ENCODE measurements at regions not wholly inside any gene's neighbourhood (a gene's known extent, or its start where the extent isn't known, plus 50 kb on each side); places are given as distances from the start of the nearest gene placed in this dataset.

GRCh38 chr2:37472959-37473358 lies 128.5 kb downstream of the QPCT start:
- DNase-seq = peak; percentile 92

GRCh38 chr2:37476411-37476810 lies 132.0 kb downstream of the QPCT start:
- DNase-seq = no peak

GRCh38 chr2:37477921-37478320 lies 133.5 kb downstream of the QPCT start:
- DNase-seq = no peak

- DNase-seq = no peak
Observed at GRCh38 chr2:37481244-37481643, 136.8 kb downstream of the QPCT start.

- no peak for DNase-seq
Observed at GRCh38 chr2:37489041-37489456, 144.6 kb downstream of the QPCT start.

- DNase-seq = no peak
Observed at GRCh38 chr2:37489536-37489935, 145.1 kb downstream of the QPCT start.

- no peak for DNase-seq
Observed at GRCh38 chr2:37493425-37493824, 149.0 kb downstream of the QPCT start.

GRCh38 chr2:37499113-37499512 lies 154.7 kb downstream of the QPCT start:
- no peak for DNase-seq

- DNase-seq = no peak
Observed at GRCh38 chr2:37500031-37500430, 155.6 kb downstream of the QPCT start.

- DNase-seq = peak; percentile 12
Observed at GRCh38 chr2:37501113-37501512, 156.7 kb downstream of the QPCT start.

- DNase-seq = no peak
Observed at GRCh38 chr2:37506407-37507050, 162.1 kb downstream of the QPCT start.

- no peak for DNase-seq
Observed at GRCh38 chr2:37507051-37507410, 162.6 kb downstream of the QPCT start.

GRCh38 chr2:37507703-37508102 lies 163.3 kb downstream of the QPCT start:
- DNase-seq = no peak

GRCh38 chr2:37512971-37513370 lies 158.5 kb downstream of the CDC42EP3 start:
- DNase-seq = no peak

GRCh38 chr2:37523814-37524362 lies 147.6 kb downstream of the CDC42EP3 start:
- no peak for DNase-seq

- no peak for DNase-seq
Observed at GRCh38 chr2:37526323-37526722, 145.1 kb downstream of the CDC42EP3 start.

- DNase-seq = no peak
Observed at GRCh38 chr2:37526856-37527255, 144.6 kb downstream of the CDC42EP3 start.

GRCh38 chr2:37527361-37527760 lies 144.1 kb downstream of the CDC42EP3 start:
- DNase-seq = peak; percentile 89

- DNase-seq = no peak
Observed at GRCh38 chr2:37529830-37530415, 141.5 kb downstream of the CDC42EP3 start.

GRCh38 chr2:37532503-37532902 lies 138.9 kb downstream of the CDC42EP3 start:
- DNase-seq = no peak

GRCh38 chr2:37537316-37537715 lies 134.1 kb downstream of the CDC42EP3 start:
- no peak for DNase-seq

GRCh38 chr2:37541516-37541915 lies 129.9 kb downstream of the CDC42EP3 start:
- DNase-seq = no peak

GRCh38 chr2:37543999-37544557 lies 127.4 kb downstream of the CDC42EP3 start:
- DNase-seq = no peak

GRCh38 chr2:37544591-37545031 lies 126.8 kb downstream of the CDC42EP3 start:
- no peak for DNase-seq

Measured in NCI-H774 (cell line).